Neuronal stem cell (in vitro differentiated cells): ENCODE measurements at regions not wholly inside any gene's neighbourhood (a gene's known extent, or its start where the extent isn't known, plus 50 kb on each side); places are given as distances from the start of the nearest gene placed in this dataset.

ENCODE experiments used
- DNase-seq: peaks from one replicate; pipeline ENCODE4 v3.0.0-alpha.2; 2013; ENCODE audit warnings: low spot score
- H2AFZ ChIP-seq: one replicate; pipeline ENCODE4 v1.6.1; 2013; ENCODE audit warnings: mild to moderate bottlenecking, low read length, inconsistent platforms
- H2AK5ac ChIP-seq: 2 replicates; pipeline ENCODE4 v1.6.1; 2013; ENCODE audit warnings: low read depth, mild to moderate bottlenecking, inconsistent platforms, low read length, moderate library complexity, mixed read lengths
- H2BK120ac ChIP-seq: 2 replicates; pipeline ENCODE4 v1.6.1; 2013; ENCODE audit warnings: low read depth, mild to moderate bottlenecking, inconsistent platforms, low read length, moderate library complexity, mixed read lengths
- H2BK12ac ChIP-seq: one replicate; pipeline ENCODE4 v1.6.1; 2013; ENCODE audit warnings: low read length, inconsistent platforms
- H2BK15ac ChIP-seq: 2 replicates; pipeline ENCODE4 v1.6.1; 2013; ENCODE audit warnings: mild to moderate bottlenecking, low read length, inconsistent platforms, mixed read lengths
- H2BK5ac ChIP-seq: one replicate; pipeline ENCODE4 v1.6.1; 2013; ENCODE audit warnings: inconsistent platforms, mild to moderate bottlenecking, low read length, moderate library complexity
- H3K14ac ChIP-seq: one replicate; pipeline ENCODE4 v1.6.1; 2013; ENCODE audit warnings: low read length, inconsistent platforms
- H3K18ac ChIP-seq: 2 replicates; pipeline ENCODE4 v1.6.1; 2013; ENCODE audit warnings: low read length, inconsistent platforms
- H3K23ac ChIP-seq: 2 replicates; pipeline ENCODE4 v1.6.1; 2013; ENCODE audit warnings: low read depth, mild to moderate bottlenecking, mixed read lengths, low read length, inconsistent platforms; ENCODE audit not compliant: poor library complexity
- H3K27ac ChIP-seq: replicated peaks from 3 replicates; pipeline ENCODE4 v1.5.1; 2013; ENCODE audit warnings: low read length, inconsistent platforms
- H3K27me3 ChIP-seq, 3 experiments: 2 replicates each; pipeline ENCODE4 v1.6.1; 2013; ENCODE audit warnings: low read length in 3 of 3, mild to moderate bottlenecking in 2 of 3, inconsistent platforms in 1 of 3, low read depth in 1 of 3, mixed read lengths in 1 of 3, moderate library complexity in 1 of 3; ENCODE audit not compliant: control insufficient read depth in 3 of 3, insufficient read depth in 3 of 3
- H3K36me3 ChIP-seq, 2 donors: replicated peaks in 1 of 2; 2 replicates each; pipeline ENCODE4 v1.6.1; 2013; ENCODE audit warnings: low read length in 2 of 2; ENCODE audit not compliant: control insufficient read depth in 2 of 2, insufficient read depth in 2 of 2
- H3K4ac ChIP-seq: 2 replicates; pipeline ENCODE4 v1.6.1; 2013; ENCODE audit warnings: inconsistent platforms, mild to moderate bottlenecking, low read length, moderate library complexity
- H3K4me1 ChIP-seq, 2 donors: 1 replicate in 1 of 2; 2 replicates in 1 of 2; pipeline ENCODE4 v1.6.1; 2013; ENCODE audit warnings: low read length in 2 of 2, low read depth in 1 of 2; ENCODE audit not compliant: control insufficient read depth in 2 of 2, insufficient read depth in 1 of 2
- H3K4me2 ChIP-seq: one replicate; pipeline ENCODE4 v1.6.1; 2013; ENCODE audit warnings: mild to moderate bottlenecking, low read length, inconsistent platforms; ENCODE audit not compliant: insufficient read depth, poor library complexity, severe bottlenecking
- H3K4me3 ChIP-seq, 2 donors: 2 replicates each; pipeline ENCODE4 v1.5.1; 2013; ENCODE audit warnings: low read length in 2 of 2, mild to moderate bottlenecking in 2 of 2, inconsistent platforms in 1 of 2, moderate library complexity in 1 of 2
- H3K79me1 ChIP-seq: one replicate; pipeline ENCODE4 v1.6.1; 2013; ENCODE audit warnings: low read depth, mild to moderate bottlenecking, inconsistent platforms, low read length, moderate library complexity
- H3K9ac ChIP-seq: one replicate; pipeline ENCODE4 v1.6.1; 2013; ENCODE audit warnings: mild to moderate bottlenecking, low read depth, low read length, inconsistent platforms; ENCODE audit not compliant: poor library complexity
- H3K9me3 ChIP-seq, 2 donors: replicated peaks in 1 of 2; 2 replicates each; pipeline versions ENCODE3 to v1.6.1; 2013; ENCODE audit warnings: low read length in 2 of 2, mild to moderate bottlenecking in 2 of 2, inconsistent platforms in 1 of 2, low read depth in 1 of 2, mixed read lengths in 1 of 2, moderate library complexity in 1 of 2; ENCODE audit not compliant: control insufficient read depth in 2 of 2, insufficient read depth in 1 of 2
- H4K8ac ChIP-seq: one replicate; pipeline ENCODE4 v1.6.1; 2013; ENCODE audit warnings: low read depth, mild to moderate bottlenecking, inconsistent platforms, low read length, moderate library complexity
- H4K91ac ChIP-seq: one replicate; pipeline ENCODE4 v1.6.1; 2013; ENCODE audit warnings: low read length, low read depth, mild to moderate bottlenecking, inconsistent platforms; ENCODE audit not compliant: poor library complexity
- WGBS, 2 donors: extraction: QIAGEN DNeasy Blood & Tissue Kit; methylation state at CpG; one replicate each; pipeline ENCODE4 v1.1.7; 2013; ENCODE audit warnings: missing lambda C conversion rate in 2 of 2, mixed read lengths in 1 of 2; ENCODE audit not compliant: insufficient read length in 2 of 2, insufficient replicate concordance in 1 of 2; ENCODE audit errors: extremely low coverage in 2 of 2; 5-methylcytosine and 5-hydroxymethylcytosine counted together

DNA sequence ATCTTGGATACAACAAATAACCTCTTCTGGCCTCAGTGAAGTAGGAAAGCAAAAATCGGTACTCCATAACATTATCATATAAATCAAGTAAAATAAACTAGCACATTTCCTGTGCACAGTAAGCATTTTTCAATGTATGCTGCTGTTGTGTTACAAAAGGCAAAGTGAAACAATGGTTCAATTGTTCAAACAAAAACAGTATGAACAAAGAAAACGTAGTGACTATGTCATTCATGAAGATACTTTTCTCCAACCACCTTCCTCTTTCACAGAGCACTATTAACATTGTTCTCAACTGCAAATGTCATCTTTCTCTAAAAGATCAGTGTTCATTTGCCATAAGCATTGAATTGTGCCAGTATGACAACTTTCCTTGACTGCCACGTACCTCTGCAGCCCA, 318.6 kb upstream of the PRDM1 start:
- H3K79me1 ChIP-seq: no peaks in the 10 kb centered on the region
- no peak overlapping the region for H3K14ac ChIP-seq
- H3K4me3 ChIP-seq: no peak overlapping the region
- no peak overlapping the region for H2AFZ ChIP-seq
- H2BK12ac ChIP-seq: no peak overlapping the region
- no peak overlapping the region for H3K18ac ChIP-seq
- H2BK5ac ChIP-seq: no peak overlapping the region
- H2BK120ac ChIP-seq: no peak overlapping the region
- no peak for DNase-seq
- no peaks in the 10 kb centered on the region for H3K36me3 ChIP-seq
- H4K91ac ChIP-seq: no peak overlapping the region
- H3K27me3 ChIP-seq: no peaks in the 10 kb centered on the region
- no peak overlapping the region for H2BK15ac ChIP-seq
- WGBS, 2 donors: no CpG with 5 or more reads among the region's 3 CpGs
- no peak overlapping the region for H2AK5ac ChIP-seq
- H3K27ac ChIP-seq: no peak overlapping the region
- no peak overlapping the region for H3K4me2 ChIP-seq
- H3K4me1 ChIP-seq: no peaks in the 10 kb centered on the region
- H3K9me3 ChIP-seq: no peaks in the 10 kb centered on the region
- no peak overlapping the region for H3K4ac ChIP-seq
- no peak overlapping the region for H4K8ac ChIP-seq
- no peak overlapping the region for H3K23ac ChIP-seq
- H3K9ac ChIP-seq: no peak overlapping the region

- Histone ChIP-seq H3K27me3 (no peaks in the 10 kb centered on the region), H3K4me1 (no peaks in the 10 kb centered on the region), H2AFZ (no peak overlapping the region), H2BK12ac (no peak overlapping the region), H2BK5ac (no peak overlapping the region), H4K91ac (no peak overlapping the region), H3K4ac (no peak overlapping the region), H3K14ac (no peak overlapping the region), H2AK5ac (no peak overlapping the region), H3K9ac (no peak overlapping the region), H3K9me3 (no peaks in the 10 kb centered on the region), H2BK120ac (no peak overlapping the region), H3K36me3 (no peaks in the 10 kb centered on the region), H3K23ac (no peak overlapping the region), H3K79me1 (no peaks in the 10 kb centered on the region), H3K4me3 (no peak overlapping the region), H3K27ac (no peak overlapping the region), H3K18ac (no peak overlapping the region), H4K8ac (no peak overlapping the region), H2BK15ac (no peak overlapping the region), H3K4me2 (no peak overlapping the region)
- no peak for DNase-seq
These were observed 320.9 kb upstream of the PRDM1 start for GRCh38 chr6:105765239-105765638.

- H3K27me3 ChIP-seq: no peaks in the 10 kb centered on the region
These were observed 321.8 kb upstream of the PRDM1 start for GRCh38 chr6:105764315-105764714.

GRCh38 chr6:105763866-105764265, 322.3 kb upstream of the PRDM1 start:
- Histone ChIP-seq H3K27ac (no peak overlapping the region), H2AK5ac (no peak overlapping the region), H2BK120ac (no peak overlapping the region), H3K27me3 (no peaks in the 10 kb centered on the region), H3K9ac (no peak overlapping the region), H3K4me2 (no peak overlapping the region), H2AFZ (no peak overlapping the region), H3K4me1 (no peaks in the 10 kb centered on the region), H4K91ac (no peak overlapping the region), H3K36me3 (no peaks in the 10 kb centered on the region), H2BK5ac (no peak overlapping the region), H3K14ac (no peak overlapping the region), H4K8ac (no peak overlapping the region), H3K23ac (no peak overlapping the region), H2BK12ac (no peak overlapping the region), H3K4ac (no peak overlapping the region), H3K9me3 (no peaks in the 10 kb centered on the region), H3K18ac (no peak overlapping the region), H3K79me1 (no peaks in the 10 kb centered on the region), H2BK15ac (no peak overlapping the region), H3K4me3 (no peak overlapping the region)
- DNase-seq: no peak
- WGBS, 2 donors: no CpG with 5 or more reads among the region's 2 CpGs

More at GRCh38 chr6:105764315-105764714, 321.8 kb upstream of the PRDM1 start:
- DNase-seq: no peak
- Histone ChIP-seq H2AK5ac (no peak overlapping the region), H2AFZ (no peak overlapping the region), H3K14ac (no peak overlapping the region), H3K18ac (no peak overlapping the region), H3K27ac (no peak overlapping the region), H2BK5ac (no peak overlapping the region), H3K9me3 (no peaks in the 10 kb centered on the region), H3K79me1 (no peaks in the 10 kb centered on the region), H3K4ac (no peak overlapping the region), H3K23ac (no peak overlapping the region), H4K91ac (no peak overlapping the region), H3K36me3 (no peaks in the 10 kb centered on the region), H4K8ac (no peak overlapping the region), H3K4me3 (no peak overlapping the region), H2BK12ac (no peak overlapping the region), H3K9ac (no peak overlapping the region), H2BK120ac (no peak overlapping the region), H2BK15ac (no peak overlapping the region), H3K4me2 (no peak overlapping the region), H3K4me1 (no peaks in the 10 kb centered on the region)
- WGBS, 2 donors: no CpG with 5 or more reads among the region's 1 CpG
